ENCODE measurements at regions not wholly inside any gene's neighbourhood (a gene's known extent, or its start where the extent isn't known, plus 50 kb on each side); places are given as distances from the start of the nearest gene placed in this dataset.

- TF ChIP-seq POLR2AphosphoS5 (IDR thresholded peaks at IDR 0.05): no peak
- TF ChIP-seq CTCF (IDR thresholded peaks at IDR 0.05; ENCODE audit: poor library complexity, severe bottlenecking): no peak
Measured at GRCh38 chr2:121120411-121120810, 164.6 kb downstream of the TFCP2L1 start.

Measured in neural cell (in vitro differentiated cells).